Astrocyte (in vitro differentiated cells and primary cell): ENCODE measurements at regions not wholly inside any gene's neighbourhood (a gene's known extent, or its start where the extent isn't known, plus 50 kb on each side); places are given as distances from the start of the nearest gene placed in this dataset.

Experiments
- CTCF ChIP-seq: IDR thresholded peaks from 2 replicates; pipeline ENCODE4 v1.5.1; 2011; ENCODE audit warnings: low read depth, mild to moderate bottlenecking, inconsistent platforms, low read length, moderate library complexity; ENCODE audit not compliant: insufficient read depth
- EZH2 ChIP-seq: IDR thresholded peaks from 2 replicates; pipeline ENCODE4 v1.6.1; 2012; ENCODE audit warnings: mild to moderate bottlenecking, low read length, inconsistent platforms; ENCODE audit not compliant: insufficient read depth

DNA sequence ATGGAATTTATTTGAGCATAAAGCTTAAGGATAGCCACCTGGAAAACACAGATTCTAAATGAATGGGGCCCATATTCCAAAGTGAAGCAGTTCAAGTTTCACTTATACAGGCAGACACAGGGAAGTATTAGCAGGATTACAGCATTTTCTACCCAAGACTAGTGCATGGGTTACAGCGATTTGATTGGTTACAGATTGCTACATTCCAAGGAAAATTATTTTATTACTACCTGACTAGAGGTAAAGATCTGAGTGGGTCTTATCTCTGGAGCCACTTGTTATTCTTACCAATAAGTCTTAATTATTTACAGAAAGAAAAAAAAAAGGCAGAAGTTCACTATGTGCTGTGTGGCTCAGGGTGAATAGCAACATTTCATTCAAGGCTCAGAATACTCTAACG, 87.4 kb upstream of the ITGB1 start:
- no peak for TF ChIP-seq CTCF
- TF ChIP-seq EZH2 = no peak
